NCI-H774 (cell line): ENCODE measurements at regions not wholly inside any gene's neighbourhood (a gene's known extent, or its start where the extent isn't known, plus 50 kb on each side); places are given as distances from the start of the nearest gene placed in this dataset.
"Not testable (repeated sequence)": the region's sequence is repeated elsewhere in the genome, so short reads cannot be mapped to it uniquely, and the experiment has no call there.

Experiments used
- DNase-seq: peaks from one replicate; lab custom pipeline; 2025; lab: John Stamatoyannopoulos, UW

DNA sequence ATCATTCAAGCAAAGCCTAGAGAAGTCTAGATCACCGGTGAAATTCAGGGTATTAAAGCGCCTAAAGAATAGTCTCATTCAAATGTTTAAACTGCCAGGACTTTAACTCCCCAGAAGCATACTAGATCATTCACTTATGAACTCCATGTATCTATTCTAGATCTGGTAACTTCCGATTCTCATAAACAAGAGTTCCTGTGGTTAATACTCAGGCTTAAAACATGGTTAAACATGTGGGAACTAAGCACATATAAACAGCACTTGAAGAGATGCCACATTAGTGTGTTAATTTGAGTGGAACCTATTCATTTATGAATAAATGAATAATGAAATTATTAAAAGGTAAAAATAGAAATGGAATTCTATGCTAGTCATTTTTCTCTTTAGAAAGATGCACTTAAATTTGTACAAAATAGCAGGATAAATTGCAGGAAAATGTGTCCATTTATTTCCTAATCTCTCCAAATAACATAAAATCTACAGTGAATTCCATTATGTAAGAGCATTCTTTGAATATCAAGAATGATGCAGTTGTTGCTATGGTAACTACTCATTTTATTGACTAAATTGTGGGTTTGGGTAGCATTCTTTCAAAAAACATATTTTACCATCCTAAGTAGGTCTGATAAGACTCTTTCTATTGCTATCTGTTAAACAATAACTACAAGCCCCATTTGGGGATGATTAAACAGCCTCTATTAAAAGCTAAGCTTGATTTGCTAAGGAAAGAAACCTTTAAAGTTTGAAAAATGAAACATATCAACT, 147.6 kb upstream of the TMEM168 start:
- DNase-seq: no peak

DNA sequence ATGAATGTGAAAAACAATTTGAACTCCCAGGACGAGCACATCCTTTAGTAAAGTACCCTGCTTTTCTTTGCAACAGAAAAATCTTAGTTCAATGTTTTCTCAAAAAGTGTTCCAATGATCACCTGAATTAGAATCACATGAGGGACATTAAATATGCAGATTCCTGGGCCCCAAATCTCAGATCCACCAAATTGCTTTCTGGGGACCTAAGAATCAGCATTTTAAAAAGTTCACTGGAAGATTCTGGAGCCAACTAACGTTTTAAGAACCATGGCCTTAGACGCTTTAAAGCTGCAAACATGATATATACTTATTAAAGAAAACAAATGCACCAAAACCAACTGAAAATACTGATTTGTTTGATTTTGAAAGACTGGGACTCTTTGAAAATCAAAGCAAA, 143.4 kb upstream of the TMEM168 start:
- no peak for DNase-seq

DNA sequence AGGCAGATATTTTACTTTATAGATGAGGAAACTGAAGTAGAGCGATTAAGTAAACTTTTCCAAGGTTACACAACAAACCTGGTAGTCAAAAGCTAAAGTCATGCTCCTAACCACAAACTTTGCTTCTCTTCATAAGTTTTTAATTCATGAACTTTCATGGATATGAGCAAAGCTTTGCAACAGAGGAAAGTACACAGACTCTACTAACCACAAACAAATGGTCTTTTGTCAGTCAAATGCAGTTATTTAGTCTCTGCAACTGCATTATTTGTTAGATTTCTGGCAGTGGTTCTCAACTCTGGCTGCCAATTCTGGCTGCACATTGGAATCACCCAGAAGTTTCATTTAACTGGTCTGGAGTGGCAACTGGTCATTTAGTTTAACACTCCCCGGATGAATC, 140.6 kb upstream of the TMEM168 start:
- no peak for DNase-seq

DNA sequence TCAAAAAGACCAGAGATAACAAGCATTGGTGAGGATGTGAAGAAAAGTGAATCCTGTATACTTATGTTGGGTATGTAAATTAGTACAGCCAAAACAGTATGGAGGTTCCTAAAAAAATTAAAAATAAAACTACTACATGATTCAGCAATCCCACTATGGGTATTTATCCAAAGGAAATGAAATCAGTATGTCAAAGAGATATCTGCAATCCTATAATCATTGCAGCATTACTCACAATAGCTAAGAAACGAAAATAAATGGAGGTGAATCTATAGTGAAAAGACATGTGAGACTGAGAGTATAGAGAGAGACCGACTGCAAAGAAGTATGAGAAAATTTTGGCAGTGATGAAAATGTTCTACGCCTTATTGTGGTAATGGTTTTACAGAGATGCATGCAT, 139.2 kb upstream of the TMEM168 start:
- no peak for DNase-seq

DNA sequence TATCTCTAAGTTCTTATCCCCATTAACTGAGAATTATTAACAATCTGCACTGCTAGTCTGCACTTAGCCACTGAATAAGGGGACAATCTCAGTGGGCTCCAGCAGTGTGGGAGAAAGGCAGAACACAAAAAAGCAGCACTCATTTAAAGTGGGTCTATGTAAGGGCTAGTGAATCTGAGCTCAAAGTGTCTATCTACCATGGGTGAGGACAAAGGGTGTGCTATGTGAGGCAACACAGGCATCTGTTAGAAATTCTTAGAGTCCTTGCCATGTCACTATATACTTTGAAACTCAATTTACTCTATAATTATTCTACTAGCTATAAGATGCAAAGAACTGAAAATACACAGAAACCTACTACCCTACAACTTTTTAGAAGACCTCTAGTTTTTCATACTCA, 135.8 kb upstream of the TMEM168 start:
- DNase-seq: no peak

DNA sequence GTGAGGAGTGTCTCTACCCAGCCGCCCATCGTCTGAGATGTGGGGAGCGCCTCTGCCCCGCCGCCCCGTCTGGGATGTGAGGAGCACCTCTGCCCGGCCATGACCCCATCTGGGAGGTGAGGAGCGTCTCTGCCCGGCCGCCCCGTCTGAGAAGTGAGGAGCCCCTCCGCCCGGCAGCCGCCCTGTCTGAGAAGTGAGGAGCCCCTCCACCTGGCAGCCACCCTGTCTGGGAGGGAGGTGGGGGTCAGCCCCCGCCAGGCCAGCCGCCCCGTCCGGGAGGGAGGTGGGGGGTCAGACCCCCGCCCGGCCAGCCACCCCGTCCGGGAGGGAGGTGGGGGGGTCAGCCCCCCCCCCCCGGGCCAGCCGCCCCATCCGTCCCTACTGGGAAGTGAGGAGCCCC, 132.4 kb upstream of the TMEM168 start:
- DNase-seq: not testable (repeated sequence)

DNA sequence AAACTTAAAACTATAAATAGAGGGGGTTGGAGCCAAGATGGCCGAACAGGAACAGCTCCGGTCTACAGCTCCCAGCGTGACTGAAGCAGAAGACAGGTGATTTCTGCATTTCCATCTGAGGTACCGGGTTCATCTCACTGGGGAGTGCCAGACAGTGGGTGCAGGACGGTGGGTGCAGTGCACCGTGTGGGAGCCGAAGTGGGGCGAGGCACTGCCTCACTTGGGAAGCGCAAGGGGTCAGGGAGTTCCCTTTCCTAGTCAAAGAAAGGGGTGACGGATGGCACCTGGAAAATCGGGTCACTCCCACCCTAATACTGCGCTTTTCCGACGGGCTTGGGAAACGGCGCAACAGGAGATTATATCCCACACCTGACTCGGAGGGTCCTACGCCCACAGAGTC, 126.2 kb upstream of the TMEM168 start:
- DNase-seq: not testable (repeated sequence)

DNA sequence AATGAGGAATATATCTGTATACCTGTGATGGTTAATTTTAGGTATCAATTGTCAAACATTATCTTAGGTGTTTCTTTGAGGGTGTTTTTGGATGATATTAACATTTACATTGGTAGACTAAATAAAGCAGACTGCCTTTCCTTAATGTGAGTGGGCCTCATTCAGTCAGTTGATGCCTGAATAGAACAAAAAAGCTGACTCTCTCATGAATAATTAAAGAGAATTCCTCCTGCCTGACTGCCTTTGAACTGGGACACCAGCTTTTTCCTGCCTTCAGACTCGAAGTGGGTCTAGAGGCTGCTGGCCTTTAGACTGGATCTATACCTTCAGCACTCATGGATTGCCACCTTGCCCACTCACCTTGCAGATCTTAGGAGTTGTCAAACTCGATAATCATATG, 117.9 kb upstream of the TMEM168 start:
- no peak for DNase-seq

DNA sequence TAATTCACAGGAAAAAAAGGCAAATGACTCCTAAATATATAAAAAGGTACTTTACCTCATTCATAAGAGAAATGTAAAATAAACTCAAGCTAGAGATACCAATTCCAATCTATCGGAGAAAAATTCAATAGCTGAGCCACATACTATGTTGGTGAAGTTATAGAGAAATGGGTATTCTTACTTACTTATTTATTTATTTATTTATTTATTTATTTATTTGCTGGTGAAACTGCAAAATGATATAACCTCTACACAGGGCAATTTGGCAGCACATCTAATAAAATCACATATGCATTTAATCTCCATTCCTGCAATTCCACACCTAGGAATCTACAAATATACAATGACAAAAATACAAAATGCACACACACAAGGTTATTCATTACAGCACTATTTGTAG, 117.5 kb upstream of the TMEM168 start:
- no peak for DNase-seq

DNA sequence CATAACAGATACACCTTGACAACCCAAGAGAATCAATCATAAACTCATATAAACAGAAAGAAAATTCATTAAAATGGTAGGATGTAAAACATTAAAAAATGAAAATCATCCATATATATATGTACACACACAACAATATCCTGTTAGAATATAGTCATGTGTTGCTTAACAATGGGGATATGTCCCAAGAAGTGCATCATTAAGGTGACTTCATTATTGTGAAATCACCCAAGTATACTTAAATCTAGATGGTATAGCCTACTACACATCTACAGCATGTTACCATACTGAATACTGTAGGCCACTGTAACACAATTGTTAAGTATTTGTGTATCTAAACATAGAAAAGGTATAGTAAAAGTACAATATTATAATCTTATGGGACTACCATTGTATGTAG, 115.8 kb upstream of the TMEM168 start:
- DNase-seq: no peak

DNA sequence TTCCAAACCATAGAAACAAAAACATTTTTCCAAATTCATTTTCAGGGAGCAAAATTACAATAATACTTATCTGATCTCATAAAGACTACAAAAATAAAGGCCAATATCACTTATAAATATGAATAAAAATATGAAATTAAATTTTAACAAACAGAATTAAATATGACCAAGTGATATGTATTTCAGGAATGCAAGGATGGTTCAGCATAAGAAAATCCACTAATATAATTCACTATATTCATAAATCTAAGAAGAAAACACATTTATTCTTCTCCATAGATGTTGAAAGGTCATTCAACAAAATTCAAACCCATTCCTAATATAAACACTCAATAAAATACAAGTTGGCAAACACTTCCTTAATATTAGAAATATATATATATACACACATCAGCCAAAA, 115.2 kb upstream of the TMEM168 start:
- no peak for DNase-seq

DNA sequence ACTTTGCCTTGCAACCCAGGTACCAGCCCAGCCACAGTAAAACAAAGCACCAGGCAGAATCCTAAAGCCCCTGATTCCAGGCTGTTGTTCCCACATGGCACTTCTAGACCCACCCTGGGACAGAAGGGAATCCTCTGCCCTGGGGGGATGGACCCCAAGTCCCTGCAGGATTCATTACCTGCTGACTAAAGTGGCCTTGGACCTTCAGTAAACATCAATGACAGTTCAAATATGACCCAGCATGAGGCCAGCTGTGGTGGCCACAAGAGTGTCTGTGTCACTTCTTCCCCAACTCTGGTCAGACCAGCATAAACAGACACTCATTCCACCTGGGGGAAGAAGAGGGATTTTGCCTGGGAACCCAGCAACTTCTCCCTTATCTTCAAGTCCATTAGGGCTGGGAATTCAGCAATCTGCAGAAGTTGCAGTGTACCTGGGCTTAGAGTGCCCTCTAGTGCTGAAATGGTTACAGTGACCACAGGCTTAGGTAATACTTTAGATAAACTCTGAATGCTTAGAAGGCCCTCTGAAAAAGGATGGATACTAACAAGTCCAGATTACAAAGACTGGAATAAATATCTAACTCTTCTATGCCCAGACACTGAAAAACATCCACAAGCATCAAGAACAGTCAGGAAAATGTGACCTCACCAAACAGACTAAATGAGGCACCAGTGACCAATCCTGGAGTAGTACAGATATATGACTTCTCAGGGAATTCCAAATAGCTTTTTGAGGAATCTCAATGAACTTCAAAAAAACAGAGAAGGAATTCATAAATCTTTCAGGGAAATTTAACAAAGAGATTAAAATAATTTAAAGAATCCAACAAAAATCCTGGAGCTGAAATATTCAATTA, 108.5 kb upstream of the TMEM168 start:
- peak; percentile 30 for DNase-seq

DNA sequence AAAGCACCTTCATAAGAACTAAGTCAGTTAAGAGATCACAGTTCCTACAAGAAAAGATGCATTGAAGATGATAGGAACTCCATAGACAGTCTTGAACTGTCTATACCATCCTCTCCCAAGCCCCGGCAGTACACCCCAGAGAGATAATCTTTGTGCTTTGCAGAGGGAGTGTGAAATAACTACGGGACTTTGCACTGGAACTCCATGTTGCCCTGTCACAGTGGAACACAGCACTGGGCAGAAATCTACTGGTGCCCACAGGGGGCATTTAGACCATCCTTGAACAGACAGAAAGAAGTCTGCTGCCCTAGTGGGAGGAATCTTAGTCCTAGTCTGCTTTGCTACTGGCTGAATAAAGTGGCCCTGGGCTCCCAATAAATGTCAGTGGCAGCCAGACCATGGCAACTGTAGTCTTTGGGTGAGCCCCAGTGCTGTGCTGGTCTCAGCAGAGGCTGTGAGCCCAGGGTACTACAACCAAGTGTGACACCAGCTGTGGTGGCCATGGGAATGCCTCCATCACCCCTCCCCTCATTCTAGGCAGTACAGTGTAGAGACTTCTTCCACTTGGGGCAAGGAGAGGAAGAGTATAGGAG, 107.7 kb upstream of the TMEM168 start:
- DNase-seq: no peak

DNA sequence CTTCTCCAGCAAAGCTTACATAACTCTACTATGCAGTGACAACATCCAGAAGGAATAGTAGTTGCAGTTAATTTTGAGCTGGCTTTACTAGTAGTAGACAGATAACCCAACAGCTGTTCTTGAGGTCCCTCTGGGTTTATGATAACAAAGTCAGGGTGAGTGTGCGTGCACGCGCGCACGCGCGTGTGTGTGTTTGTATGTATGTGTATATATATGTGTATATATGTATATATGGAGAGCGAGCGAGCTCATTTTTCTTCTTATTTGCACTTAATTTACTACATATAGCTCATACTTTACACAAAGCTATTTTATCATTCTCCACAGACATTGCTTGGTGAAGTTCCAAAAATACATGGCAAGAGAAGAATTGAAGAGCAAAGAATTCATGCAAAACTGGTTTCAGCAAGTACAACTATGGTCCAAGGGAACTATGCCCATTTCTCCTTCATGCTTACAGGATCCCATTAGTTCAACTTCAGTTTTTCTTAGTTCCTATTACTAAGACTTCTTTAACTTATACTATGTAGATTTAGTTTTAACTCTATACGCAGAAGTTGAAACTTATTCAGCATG, 105.9 kb upstream of the TMEM168 start:
- no peak for DNase-seq

DNA sequence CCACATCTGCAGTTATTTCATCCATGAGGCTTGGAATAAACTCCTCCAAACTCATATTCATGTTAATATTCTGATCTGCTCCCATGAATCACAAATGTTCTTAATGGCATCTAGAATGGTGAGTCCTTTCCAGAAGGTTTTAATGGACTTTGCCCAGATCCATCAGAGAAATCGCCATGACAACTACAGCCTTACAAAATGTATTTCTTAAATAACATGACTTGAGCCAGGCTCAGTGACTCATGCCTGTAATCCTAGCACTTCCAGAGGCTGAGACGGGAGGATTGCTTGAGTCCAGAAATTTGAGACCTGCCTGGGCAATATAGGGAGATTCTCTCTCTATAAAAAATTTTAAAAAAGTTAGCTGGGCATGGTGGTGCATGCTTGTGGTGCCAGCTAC, 102.1 kb upstream of the TMEM168 start:
- no peak for DNase-seq

DNA sequence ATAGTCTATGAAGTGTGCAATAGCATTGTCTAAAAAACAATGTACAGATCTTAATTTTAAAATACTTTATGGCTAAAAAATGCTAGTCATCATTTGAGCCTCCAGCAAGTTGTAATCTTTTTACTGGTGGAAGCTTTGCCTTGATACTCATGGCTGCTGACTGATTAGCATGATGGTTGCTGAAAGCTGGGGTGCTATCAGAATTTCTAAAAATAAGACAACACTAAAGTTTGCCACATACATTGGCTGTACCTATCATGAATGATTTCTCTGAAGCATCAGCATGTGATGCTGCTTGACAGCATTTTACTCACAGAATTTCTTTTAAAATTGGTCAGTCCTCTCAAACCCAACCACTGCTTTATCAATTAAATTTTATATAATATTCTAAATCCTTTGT, 101.5 kb upstream of the TMEM168 start:
- no peak for DNase-seq

DNA sequence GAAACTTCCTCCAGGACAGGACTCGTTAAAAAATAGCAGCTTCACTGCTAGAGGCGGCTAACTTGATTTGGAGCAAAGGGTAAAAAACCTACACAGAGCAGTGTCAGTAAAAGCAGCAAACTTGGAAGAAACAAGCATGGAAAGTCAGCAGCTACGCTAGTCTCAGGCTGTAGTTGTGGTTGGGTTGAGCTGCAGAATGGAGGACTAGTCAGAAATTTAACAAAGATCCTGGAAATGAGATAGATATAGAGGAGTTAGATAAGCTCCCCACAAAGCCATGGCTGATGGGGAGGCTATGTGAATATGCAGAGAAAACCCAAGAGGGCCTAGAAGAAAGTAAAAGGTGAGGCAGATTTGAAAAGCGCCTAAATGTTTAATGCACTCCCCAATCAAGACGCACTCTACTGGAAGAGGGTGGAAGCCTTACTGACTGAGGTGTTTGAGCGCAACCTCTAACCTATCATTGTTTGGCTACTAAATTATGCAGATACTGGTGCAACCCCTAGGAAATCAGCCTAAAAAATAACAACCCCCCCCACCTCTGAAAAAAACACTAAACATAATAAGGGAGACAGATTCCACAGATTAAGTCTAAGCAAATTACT, 99.7 kb upstream of the TMEM168 start:
- no peak for DNase-seq

DNA sequence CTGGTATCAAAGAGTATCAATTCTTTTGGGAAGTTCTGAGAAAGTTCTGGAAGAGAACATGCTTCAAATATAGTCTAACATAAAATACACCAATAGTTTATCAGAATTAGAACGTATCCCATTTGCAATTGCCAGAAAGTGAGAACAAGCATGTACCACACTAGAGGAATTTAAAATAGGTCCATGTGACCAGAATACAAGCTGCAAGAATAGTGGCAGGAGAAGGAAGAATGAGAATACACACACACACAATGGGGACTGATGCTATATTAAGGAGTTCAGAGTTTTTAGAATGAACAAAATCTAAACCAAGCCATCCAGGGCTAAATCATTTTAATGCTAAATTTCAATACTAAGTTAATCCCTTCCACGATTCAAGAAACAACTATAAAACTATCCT, 99.1 kb upstream of the TMEM168 start:
- no peak for DNase-seq

DNA sequence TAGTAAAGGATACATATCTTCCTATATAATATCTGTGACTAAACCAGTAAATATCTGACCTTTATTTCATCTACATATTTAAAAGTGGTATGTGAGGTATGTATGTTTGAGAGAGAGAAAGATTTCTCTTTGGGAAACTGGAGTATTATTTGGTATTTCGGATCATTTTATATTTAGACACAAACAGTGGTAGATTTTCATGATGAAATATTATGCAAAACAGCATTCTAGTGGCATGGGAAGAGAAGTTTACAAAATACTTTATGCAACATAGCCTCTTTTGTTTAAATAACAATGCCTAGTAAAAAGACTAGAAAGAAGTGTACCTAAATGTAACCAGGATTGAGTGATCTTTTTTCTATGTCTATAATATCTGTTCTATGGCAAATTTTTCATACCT, 98.6 kb upstream of the TMEM168 start:
- no peak for DNase-seq

DNA sequence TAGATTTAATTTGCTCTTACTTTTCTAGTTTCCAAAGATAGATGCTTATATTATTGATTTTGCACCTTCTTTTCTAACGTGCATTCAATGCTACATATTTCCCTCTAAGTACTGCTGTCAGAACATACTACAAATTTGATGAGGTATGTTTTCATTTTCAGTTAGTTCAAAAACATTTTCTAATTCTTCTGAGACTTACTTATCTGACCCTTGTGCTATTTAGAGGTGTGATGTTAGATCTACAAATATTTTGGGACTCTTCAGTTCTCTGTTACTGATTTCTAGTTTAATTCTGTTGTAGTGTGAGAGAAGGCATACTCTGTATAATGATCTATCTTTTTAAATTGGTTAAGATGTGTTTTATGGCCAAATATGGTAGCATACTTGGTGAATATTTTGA, 97.8 kb upstream of the TMEM168 start:
- no peak for DNase-seq

DNA sequence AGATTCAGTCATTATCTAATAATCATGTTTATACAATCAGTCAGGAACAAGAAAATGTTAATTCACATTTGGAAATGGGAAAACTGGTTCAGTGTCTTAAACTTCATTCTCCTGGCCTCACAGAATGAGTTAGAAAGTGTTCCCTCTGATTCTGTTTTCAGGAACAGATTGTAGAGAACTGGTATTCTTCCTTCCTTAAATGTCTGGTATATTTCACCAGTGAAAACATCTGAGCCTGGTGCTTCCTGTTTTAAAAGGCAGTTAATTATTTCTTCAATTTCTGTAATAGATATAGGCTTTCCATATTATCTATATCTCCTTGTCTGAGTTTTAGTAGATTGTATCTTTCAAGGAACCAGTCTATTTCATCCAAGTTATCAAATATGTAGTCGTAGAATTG, 97.1 kb upstream of the TMEM168 start:
- DNase-seq: no peak

DNA sequence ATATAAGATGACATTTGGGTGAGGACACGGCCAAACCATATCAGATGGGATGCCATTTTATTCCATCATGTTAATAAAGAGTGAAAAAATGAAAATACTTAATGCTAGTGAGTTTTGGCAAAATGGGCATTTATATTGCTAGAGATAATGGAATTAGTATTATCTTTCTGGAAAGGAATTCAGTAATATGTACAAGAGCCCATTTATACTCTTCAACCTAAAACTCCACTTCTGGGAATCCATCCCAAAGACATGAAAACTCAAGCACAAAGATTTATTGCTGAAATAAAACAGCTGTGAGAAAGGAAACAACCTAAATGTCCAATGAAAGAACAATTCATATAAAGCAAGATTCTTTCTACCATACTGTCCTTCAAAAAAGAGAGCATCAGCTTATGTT, 96.0 kb upstream of the TMEM168 start:
- no peak for DNase-seq
